Mucosa of descending colon (tissue), 3 donors: ENCODE measurements at regions not wholly inside any gene's neighbourhood (a gene's known extent, or its start where the extent isn't known, plus 50 kb on each side); places are given as distances from the start of the nearest gene placed in this dataset.

Experiments used
- ATAC-seq: fragments of 200-7000 bp; cut with Tn5 transposase; one replicate; pipeline ENCODE4 v1.9.1; 2020; ENCODE audit warnings: mild to moderate bottlenecking, moderate library complexity
- DNase-seq, 3 donors: peaks; one replicate each; pipeline ENCODE4 v3.0.0-alpha.2; 2020
- H3K36me3 ChIP-seq: fragments of 200-600 bp; one replicate; pipeline ENCODE4 v1.8.0; 2021; ENCODE audit warnings: low read depth, mild to moderate bottlenecking
- H3K4me1 ChIP-seq: fragments of 200-600 bp; one replicate; pipeline ENCODE4 v1.8.0; 2021; ENCODE audit warnings: low read depth, mild to moderate bottlenecking
- H3K4me3 ChIP-seq: fragments of 200-600 bp; one replicate; pipeline ENCODE4 v1.8.0; 2021; ENCODE audit warnings: mild to moderate bottlenecking
- H3K9me3 ChIP-seq: fragments of 200-600 bp; one replicate; pipeline ENCODE4 v1.8.0; 2021; ENCODE audit warnings: mild to moderate bottlenecking
- intact Hi-C, 2 donors: fragments of 100-400 bp; cut with DNase I in 1 of 2; cut with micrococcal nuclease in 1 of 2; formaldehyde crosslinking; loops; one replicate each; pipeline versions ENCODE4 v1.11.0 to v1.11.1; 2022; cut with DNase I, micrococcal nuclease
- TF ChIP-seq, protein P1 (sequence below): fragments of 200-600 bp; IDR thresholded peaks from one replicate; pipeline ENCODE4 v1.8.0; 2022; ENCODE audit warnings: antibody characterized with exemption, mild to moderate bottlenecking
- donor health status: DM: no; HTN: no; CAD: no; lungs with moderate emphysema.
- donor health status: DM: no; HTN: no; CAD: no.
- donor health status: DM: no; HTN: yes; CAD: no.

GRCh38 chr7:17706734-17707133 is 233.6 kb downstream of the SNX13 start:
- intact Hi-C loops = no loop called here
- DNase-seq = peak in 1 of 3 donors; percentile 50
- peak; percentile 46 for ATAC-seq
- Histone ChIP-seq H3K4me1 (no peaks in the 10 kb centered on the region), H3K36me3 (no peaks in the 10 kb centered on the region), H3K9me3 (no peaks in the 10 kb centered on the region), H3K4me3 (no peak overlapping the region)
- TF ChIP-seq, protein P1, sequence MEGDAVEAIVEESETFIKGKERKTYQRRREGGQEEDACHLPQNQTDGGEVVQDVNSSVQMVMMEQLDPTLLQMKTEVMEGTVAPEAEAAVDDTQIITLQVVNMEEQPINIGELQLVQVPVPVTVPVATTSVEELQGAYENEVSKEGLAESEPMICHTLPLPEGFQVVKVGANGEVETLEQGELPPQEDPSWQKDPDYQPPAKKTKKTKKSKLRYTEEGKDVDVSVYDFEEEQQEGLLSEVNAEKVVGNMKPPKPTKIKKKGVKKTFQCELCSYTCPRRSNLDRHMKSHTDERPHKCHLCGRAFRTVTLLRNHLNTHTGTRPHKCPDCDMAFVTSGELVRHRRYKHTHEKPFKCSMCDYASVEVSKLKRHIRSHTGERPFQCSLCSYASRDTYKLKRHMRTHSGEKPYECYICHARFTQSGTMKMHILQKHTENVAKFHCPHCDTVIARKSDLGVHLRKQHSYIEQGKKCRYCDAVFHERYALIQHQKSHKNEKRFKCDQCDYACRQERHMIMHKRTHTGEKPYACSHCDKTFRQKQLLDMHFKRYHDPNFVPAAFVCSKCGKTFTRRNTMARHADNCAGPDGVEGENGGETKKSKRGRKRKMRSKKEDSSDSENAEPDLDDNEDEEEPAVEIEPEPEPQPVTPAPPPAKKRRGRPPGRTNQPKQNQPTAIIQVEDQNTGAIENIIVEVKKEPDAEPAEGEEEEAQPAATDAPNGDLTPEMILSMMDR = no peak

DNA sequence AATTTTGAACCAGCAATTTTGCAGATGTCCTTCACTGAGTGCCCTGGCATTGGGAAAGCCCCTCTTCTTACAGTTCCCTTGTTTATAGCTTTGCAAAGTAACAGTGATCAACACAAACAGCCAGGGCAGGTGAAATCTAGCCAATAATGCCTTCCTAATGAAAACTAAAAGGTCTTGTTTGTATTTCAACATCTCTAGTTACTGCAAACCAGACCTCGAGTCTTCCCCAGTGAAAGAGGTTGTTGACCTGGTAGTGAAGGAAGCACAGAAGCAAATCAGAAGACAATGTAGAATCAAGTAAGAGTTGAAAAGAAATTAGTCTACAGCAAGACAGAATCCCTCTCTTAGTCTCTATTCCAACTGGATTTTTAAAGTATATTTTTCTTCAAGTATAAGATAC is 231.2 kb downstream of the SNX13 start:
- Histone ChIP-seq H3K4me3 (no peak overlapping the region), H3K9me3 (no peaks in the 10 kb centered on the region), H3K4me1 (no peaks in the 10 kb centered on the region), H3K36me3 (no peaks in the 10 kb centered on the region)
- ATAC-seq = no peak
- no peak for DNase-seq
- intact Hi-C loops = no loop called here
- TF ChIP-seq, protein P1 = no peak

GRCh38 chr7:17709599-17709998 is 230.7 kb downstream of the SNX13 start:
- ATAC-seq (no peak), DNase-seq (no peak)
- Histone ChIP-seq H3K36me3 (no peaks in the 10 kb centered on the region), H3K4me3 (no peak overlapping the region), H3K4me1 (no peaks in the 10 kb centered on the region), H3K9me3 (no peaks in the 10 kb centered on the region)
- intact Hi-C loops = no loop called here
- TF ChIP-seq, protein P1 = no peak

GRCh38 chr7:17710312-17710711 is 230.0 kb downstream of the SNX13 start:
- intact Hi-C loops = no loop called here
- no peak overlapping the region for H3K4me3 ChIP-seq
- no peak for ATAC-seq
- TF ChIP-seq, protein P1 = no peak
- H3K36me3 ChIP-seq = no peaks in the 10 kb centered on the region
- H3K9me3 ChIP-seq = no peaks in the 10 kb centered on the region
- no peak for DNase-seq
- no peaks in the 10 kb centered on the region for H3K4me1 ChIP-seq

DNA sequence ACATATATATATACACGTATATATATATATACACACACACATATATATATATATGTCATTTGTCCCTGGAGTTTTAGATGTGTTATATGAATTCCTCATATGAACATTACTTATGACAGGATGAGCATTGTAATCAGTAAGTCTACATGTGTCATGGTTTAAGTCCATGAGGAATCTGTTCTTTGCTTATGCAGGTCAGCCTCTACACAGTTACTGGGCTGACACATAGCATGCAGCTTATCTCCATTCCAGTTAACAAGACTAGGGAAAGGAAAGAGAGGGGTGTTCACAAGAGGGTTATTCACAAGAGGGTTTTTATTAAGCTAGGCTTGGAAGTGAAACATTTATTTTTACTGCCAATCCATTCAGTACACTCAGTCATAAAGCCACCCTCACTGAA is 226.7 kb downstream of the SNX13 start:
- H3K4me1 ChIP-seq = no peaks in the 10 kb centered on the region
- no peaks in the 10 kb centered on the region for H3K36me3 ChIP-seq
- DNase-seq = no peak
- no peaks in the 10 kb centered on the region for H3K9me3 ChIP-seq
- no peak overlapping the region for H3K4me3 ChIP-seq
- intact Hi-C loops = no loop called here
- ATAC-seq = no peak
- TF ChIP-seq, protein P1 = no peak

DNA sequence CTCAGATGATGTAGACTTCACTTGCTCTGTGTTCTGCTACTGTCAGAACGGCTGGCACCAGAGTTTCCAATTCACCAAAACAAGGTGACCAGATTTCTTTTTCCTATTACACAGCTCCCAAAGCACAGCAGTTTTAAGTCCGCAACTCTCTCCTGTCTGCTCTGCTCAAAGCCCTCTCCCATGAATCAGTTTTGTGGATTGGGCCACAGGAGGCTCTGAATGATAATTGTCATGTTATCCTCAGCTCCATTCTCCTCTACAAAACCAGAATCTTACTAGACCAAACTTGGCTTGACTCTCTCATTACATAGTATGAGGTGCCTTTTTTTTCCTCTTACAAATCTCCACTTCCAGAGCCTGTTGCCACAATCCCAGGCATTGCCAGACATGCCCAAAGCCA is 223.5 kb downstream of the SNX13 start:
- H3K4me1 ChIP-seq = no peaks in the 10 kb centered on the region
- no peak for ATAC-seq
- H3K4me3 ChIP-seq = no peak overlapping the region
- no peak for DNase-seq
- intact Hi-C loops = no loop called here
- no peaks in the 10 kb centered on the region for H3K9me3 ChIP-seq
- H3K36me3 ChIP-seq = no peaks in the 10 kb centered on the region
- TF ChIP-seq, protein P1 = no peak
